KMS-11 (cell line): ENCODE measurements at regions not wholly inside any gene's neighbourhood (a gene's known extent, or its start where the extent isn't known, plus 50 kb on each side); places are given as distances from the start of the nearest gene placed in this dataset.

Source experiments
- H2AFZ ChIP-seq: fragments of 200-600 bp; sonication (generic); 2 replicates; pipeline ENCODE4 v1.6.1; 2016; ENCODE audit warnings: antibody characterized with exemption, mixed run types, low read depth
- H3K27ac ChIP-seq: fragments of 200-600 bp; sonication (generic); 2 replicates; pipeline ENCODE4 v1.6.1; 2016; ENCODE audit warnings: mild to moderate bottlenecking, mixed run types
- H3K27me3 ChIP-seq: fragments of 200-600 bp; sonication (generic); 2 replicates; pipeline ENCODE4 v1.6.1; 2017; ENCODE audit warnings: mild to moderate bottlenecking, low read depth, mixed run types, moderate library complexity; ENCODE audit not compliant: insufficient read depth
- H3K36me3 ChIP-seq: fragments of 200-600 bp; sonication (generic); 2 replicates; pipeline ENCODE4 v1.6.1; 2017; ENCODE audit warnings: mild to moderate bottlenecking, mixed run types; ENCODE audit not compliant: insufficient read depth
- H3K4me1 ChIP-seq: fragments of 200-600 bp; sonication (generic); 2 replicates; pipeline ENCODE4 v1.6.1; 2016; ENCODE audit warnings: mild to moderate bottlenecking, low read depth, mixed run types; ENCODE audit not compliant: poor library complexity, severe bottlenecking
- H3K4me2 ChIP-seq: fragments of 200-600 bp; sonication (generic); 2 replicates; pipeline ENCODE4 v1.7.0; 2016; ENCODE audit warnings: mild to moderate bottlenecking, mixed run types
- H3K4me3 ChIP-seq: fragments of 200-600 bp; sonication (generic); IDR thresholded peaks from 2 replicates; pipeline ENCODE4 v1.6.1; 2017; ENCODE audit warnings: low read depth, low read length, mixed read lengths; ENCODE audit not compliant: insufficient read depth
- H3K79me2 ChIP-seq: fragments of 200-600 bp; sonication (generic); 2 replicates; pipeline ENCODE4 v1.6.1; 2016; ENCODE audit warnings: low read depth, mixed run types; ENCODE audit not compliant: insufficient read depth
- H3K9ac ChIP-seq: fragments of 200-600 bp; sonication (generic); 2 replicates; pipeline ENCODE4 v1.6.1; 2016; ENCODE audit warnings: mild to moderate bottlenecking, mixed run types
- H4K20me1 ChIP-seq: fragments of 200-600 bp; sonication (generic); 2 replicates; pipeline ENCODE4 v1.6.1; 2016; ENCODE audit warnings: mild to moderate bottlenecking, mixed run types; ENCODE audit not compliant: insufficient read depth
- TF ChIP-seq, protein P1 (sequence below): fragments of 200-600 bp; sonication (generic); conservative IDR thresholded peaks from 2 replicates; pipeline ENCODE4 v1.6.1; 2017; ENCODE audit warnings: low read depth, mild to moderate bottlenecking, antibody characterized with exemption, low read length, moderate library complexity, mixed read lengths

DNA sequence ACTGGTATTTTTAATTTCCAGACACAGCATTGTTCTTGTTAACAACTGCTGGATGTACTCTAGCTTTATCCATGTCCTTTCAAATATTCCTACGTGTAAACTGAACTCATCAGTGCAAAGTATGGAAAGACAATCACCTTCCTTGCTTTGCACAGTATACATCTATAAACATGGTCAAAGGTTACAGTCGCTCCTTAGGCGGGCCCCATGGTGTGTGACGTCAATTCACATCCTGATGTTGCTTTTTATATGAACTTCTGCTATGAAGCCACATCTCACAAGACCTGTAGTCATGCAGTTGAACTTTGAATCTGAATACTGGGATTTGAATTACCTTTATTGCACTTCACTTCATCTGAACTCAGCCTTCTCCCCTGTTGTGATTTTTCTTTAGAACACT is 447.6 kb upstream of the PSMD7 start:
- Histone ChIP-seq H3K79me2 (no peaks in the 10 kb centered on the region), H2AFZ (no peak overlapping the region), H3K4me2 (no peak overlapping the region), H3K36me3 (no peaks in the 10 kb centered on the region), H3K4me3 (no peak overlapping the region), H3K27me3 (no peaks in the 10 kb centered on the region), H3K27ac (no peak overlapping the region), H3K9ac (no peak overlapping the region), H3K4me1 (no peaks in the 10 kb centered on the region), H4K20me1 (no peaks in the 10 kb centered on the region)
- TF ChIP-seq, protein P1, sequence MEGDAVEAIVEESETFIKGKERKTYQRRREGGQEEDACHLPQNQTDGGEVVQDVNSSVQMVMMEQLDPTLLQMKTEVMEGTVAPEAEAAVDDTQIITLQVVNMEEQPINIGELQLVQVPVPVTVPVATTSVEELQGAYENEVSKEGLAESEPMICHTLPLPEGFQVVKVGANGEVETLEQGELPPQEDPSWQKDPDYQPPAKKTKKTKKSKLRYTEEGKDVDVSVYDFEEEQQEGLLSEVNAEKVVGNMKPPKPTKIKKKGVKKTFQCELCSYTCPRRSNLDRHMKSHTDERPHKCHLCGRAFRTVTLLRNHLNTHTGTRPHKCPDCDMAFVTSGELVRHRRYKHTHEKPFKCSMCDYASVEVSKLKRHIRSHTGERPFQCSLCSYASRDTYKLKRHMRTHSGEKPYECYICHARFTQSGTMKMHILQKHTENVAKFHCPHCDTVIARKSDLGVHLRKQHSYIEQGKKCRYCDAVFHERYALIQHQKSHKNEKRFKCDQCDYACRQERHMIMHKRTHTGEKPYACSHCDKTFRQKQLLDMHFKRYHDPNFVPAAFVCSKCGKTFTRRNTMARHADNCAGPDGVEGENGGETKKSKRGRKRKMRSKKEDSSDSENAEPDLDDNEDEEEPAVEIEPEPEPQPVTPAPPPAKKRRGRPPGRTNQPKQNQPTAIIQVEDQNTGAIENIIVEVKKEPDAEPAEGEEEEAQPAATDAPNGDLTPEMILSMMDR, result no peak

DNA sequence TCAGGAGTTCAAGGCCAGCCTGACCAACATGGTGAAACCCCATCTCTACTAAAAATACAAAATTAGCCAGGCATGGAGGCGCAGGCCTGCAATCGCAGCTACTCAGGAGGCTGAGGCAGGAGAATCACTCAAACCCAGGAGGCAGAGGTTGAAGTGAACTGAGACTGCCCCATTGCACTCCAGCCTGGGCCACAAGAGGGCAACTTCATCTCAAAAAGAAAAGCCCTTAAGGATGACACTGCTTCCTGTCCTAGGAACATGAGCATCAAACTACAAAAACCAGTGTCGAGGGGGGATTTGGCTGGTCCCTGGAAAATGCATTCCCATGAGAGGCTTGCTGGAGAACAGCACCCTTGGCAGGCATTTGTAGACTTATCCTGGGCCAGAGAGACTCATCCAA is 449.5 kb upstream of the PSMD7 start:
- Histone ChIP-seq H4K20me1 (no peaks in the 10 kb centered on the region), H3K9ac (no peak overlapping the region), H3K4me2 (no peak overlapping the region), H3K4me1 (no peaks in the 10 kb centered on the region), H3K27me3 (no peaks in the 10 kb centered on the region), H3K36me3 (no peaks in the 10 kb centered on the region), H2AFZ (no peak overlapping the region), H3K27ac (no peak overlapping the region), H3K79me2 (no peaks in the 10 kb centered on the region), H3K4me3 (no peak overlapping the region)
- TF ChIP-seq, protein P1, result no peak

DNA sequence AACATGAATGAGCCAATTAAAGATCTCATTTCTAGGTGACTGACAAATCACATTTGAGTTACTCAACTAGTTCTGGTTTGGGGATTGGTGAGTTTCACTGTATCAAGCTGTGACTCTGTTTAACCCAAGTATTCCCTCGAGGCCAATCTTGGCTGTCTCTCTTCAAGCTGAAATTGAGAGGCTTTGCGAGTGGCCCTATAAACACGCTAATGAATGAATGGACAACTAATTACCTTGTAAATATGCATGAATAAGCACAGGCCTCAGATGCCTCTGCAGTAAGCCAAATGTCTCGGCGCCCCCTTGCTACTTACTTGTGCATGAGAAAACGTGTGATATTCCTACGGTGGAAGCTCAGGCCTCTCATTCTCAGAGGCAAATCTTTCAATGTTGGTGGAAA is 450.3 kb upstream of the PSMD7 start:
- Histone ChIP-seq H3K36me3 (no peaks in the 10 kb centered on the region), H3K4me2 (no peak overlapping the region), H3K9ac (no peak overlapping the region), H3K79me2 (no peaks in the 10 kb centered on the region), H4K20me1 (no peaks in the 10 kb centered on the region), H3K27ac (no peak overlapping the region), H3K4me3 (no peak overlapping the region), H3K27me3 (no peaks in the 10 kb centered on the region), H2AFZ (no peak overlapping the region), H3K4me1 (no peaks in the 10 kb centered on the region)
- TF ChIP-seq, protein P1, result no peak

DNA sequence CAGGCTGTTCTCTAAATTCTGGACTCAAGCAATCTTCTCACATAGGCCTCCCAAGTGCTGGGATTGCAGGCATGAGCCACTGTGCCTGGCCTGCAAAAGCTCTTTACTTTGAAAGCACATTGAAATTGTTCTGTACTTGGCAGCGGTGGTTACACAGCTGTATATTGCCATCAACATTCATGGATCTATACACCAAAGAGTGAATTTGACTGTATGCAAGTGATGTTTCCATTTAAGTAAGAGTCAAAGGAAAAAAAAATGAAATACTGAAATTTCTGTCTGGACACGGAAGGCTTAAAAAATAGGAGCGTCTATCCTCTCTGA is 450.6 kb upstream of the PSMD7 start:
- no peaks in the 10 kb centered on the region for H3K79me2 ChIP-seq
- no peaks in the 10 kb centered on the region for H3K4me1 ChIP-seq
- H4K20me1 ChIP-seq, result no peaks in the 10 kb centered on the region
- no peak overlapping the region for H3K4me2 ChIP-seq
- no peak overlapping the region for H3K9ac ChIP-seq
- TF ChIP-seq, protein P1, result no peak
- H3K27ac ChIP-seq, result no peak overlapping the region
- no peaks in the 10 kb centered on the region for H3K27me3 ChIP-seq
- no peaks in the 10 kb centered on the region for H3K36me3 ChIP-seq
- no peak overlapping the region for H3K4me3 ChIP-seq
- H2AFZ ChIP-seq, result no peak overlapping the region
